CD4-positive, CD25-positive, alpha-beta regulatory T cell (primary cell): ENCODE measurements at regions not wholly inside any gene's neighbourhood (a gene's known extent, or its start where the extent isn't known, plus 50 kb on each side); places are given as distances from the start of the nearest gene placed in this dataset.

Source experiments
- ATAC-seq, 2 donors: fragments of 150-1000 bp; cut with Tn5 transposase; one replicate each; pipeline ENCODE4 v1.10.0; 2021; ENCODE audit warnings: low read depth in 2 of 2, moderate number of reproducible peaks in 2 of 2, moderate library complexity in 1 of 2
- DNase-seq, 3 donors: peaks; one replicate each; pipeline versions ENCODE4 v3.0.0 to v3.0.0-alpha.2; 2012 to 2022; ENCODE audit warnings: mixed read lengths in 1 of 3
- H3K27ac ChIP-seq: one replicate; pipeline ENCODE4 v1.7.0; 2013; ENCODE audit warnings: mild to moderate bottlenecking, low read length; ENCODE audit not compliant: insufficient read depth, poor library complexity, severe bottlenecking
- H3K27me3 ChIP-seq: one replicate; pipeline ENCODE4 v1.7.0; 2013; ENCODE audit warnings: low read length; ENCODE audit not compliant: control insufficient read depth, insufficient read depth
- H3K36me3 ChIP-seq: one replicate; pipeline ENCODE4 v1.7.0; 2013; ENCODE audit warnings: mild to moderate bottlenecking, low read length, moderate library complexity; ENCODE audit not compliant: control insufficient read depth, insufficient read depth
- H3K4me1 ChIP-seq: 2 replicates; pipeline ENCODE4 v1.7.0; 2013; ENCODE audit warnings: mild to moderate bottlenecking, low read length; ENCODE audit not compliant: insufficient read depth, control insufficient read depth, poor library complexity, severe bottlenecking
- H3K4me3 ChIP-seq: one replicate; pipeline ENCODE4 v1.7.0; 2013; ENCODE audit warnings: low read depth, mild to moderate bottlenecking, low read length, moderate library complexity
- H3K9me3 ChIP-seq, 2 experiments: 1 replicate in 1 of 2; 2 replicates in 1 of 2; pipeline ENCODE4 v1.7.0; 2013; ENCODE audit warnings: low read length in 2 of 2, mild to moderate bottlenecking in 1 of 2, moderate library complexity in 1 of 2; ENCODE audit not compliant: control insufficient read depth in 2 of 2
- H3K27ac Mint-ChIP-seq, 3 donors: one replicate each; pipeline ENCODE4 v1.8.0; 2020 to 2022; ENCODE audit warnings: mild to moderate bottlenecking in 3 of 3, mixed read lengths in 3 of 3, moderate library complexity in 2 of 3
- H3K27me3 Mint-ChIP-seq: one replicate; pipeline ENCODE4 v1.8.0; 2022; ENCODE audit warnings: mild to moderate bottlenecking, mixed read lengths
- H3K36me3 Mint-ChIP-seq: one replicate; pipeline ENCODE4 v1.8.0; 2020; ENCODE audit warnings: mixed read lengths
- H3K4me1 Mint-ChIP-seq, 4 donors: one replicate each; pipeline ENCODE4 v1.8.0; 2020 to 2022; ENCODE audit warnings: mixed read lengths in 4 of 4, mild to moderate bottlenecking in 1 of 4
- H3K4me3 Mint-ChIP-seq, 4 donors: one replicate each; pipeline ENCODE4 v1.8.0; 2020 to 2022; ENCODE audit warnings: mild to moderate bottlenecking in 4 of 4, mixed read lengths in 4 of 4, moderate library complexity in 3 of 4
- H3K9me3 Mint-ChIP-seq, 7 donors: one replicate each; pipeline ENCODE4 v1.8.0; 2020 to 2022; ENCODE audit warnings: mixed read lengths in 7 of 7, mild to moderate bottlenecking in 3 of 7, moderate library complexity in 2 of 7

GRCh38 chr9:16247188-16247875 is 623.1 kb downstream of the BNC2 start:
- H3K9me3 ChIP-seq, result no peaks in the 10 kb centered on the region
- no peaks in the 10 kb centered on the region for H3K36me3 ChIP-seq
- DNase-seq (no peak), ATAC-seq (no peak)
- no peak overlapping the region for H3K4me3 Mint-ChIP-seq
- no peaks in the 10 kb centered on the region for H3K27me3 Mint-ChIP-seq
- H3K9me3 Mint-ChIP-seq, result peaks cover 0 to 7% (median 2%) of the 10 kb centered on the region in 7 donors
- H3K27me3 ChIP-seq, result no peaks in the 10 kb centered on the region
- H3K4me3 ChIP-seq, result no peak overlapping the region
- H3K27ac ChIP-seq, result no peak overlapping the region
- H3K36me3 Mint-ChIP-seq, result no peaks in the 10 kb centered on the region
- H3K4me1 Mint-ChIP-seq, result no peaks in the 10 kb centered on the region
- H3K27ac Mint-ChIP-seq, result no peak overlapping the region
- no peaks in the 10 kb centered on the region for H3K4me1 ChIP-seq

GRCh38 chr9:16248822-16249221 is 621.6 kb downstream of the BNC2 start:
- H3K4me3 ChIP-seq, result no peak overlapping the region
- H3K27ac ChIP-seq, result no peak overlapping the region
- no peaks in the 10 kb centered on the region for H3K4me1 Mint-ChIP-seq
- no peaks in the 10 kb centered on the region for H3K27me3 Mint-ChIP-seq
- ATAC-seq (no peak), DNase-seq (no peak)
- no peaks in the 10 kb centered on the region for H3K36me3 Mint-ChIP-seq
- no peaks in the 10 kb centered on the region for H3K9me3 ChIP-seq
- no peaks in the 10 kb centered on the region for H3K4me1 ChIP-seq
- no peak overlapping the region for H3K27ac Mint-ChIP-seq
- no peaks in the 10 kb centered on the region for H3K27me3 ChIP-seq
- H3K36me3 ChIP-seq, result no peaks in the 10 kb centered on the region
- H3K9me3 Mint-ChIP-seq, result peaks cover 0 to 7% (median 2%) of the 10 kb centered on the region in 7 donors
- no peak overlapping the region for H3K4me3 Mint-ChIP-seq

GRCh38 chr9:16252616-16253015 is 617.9 kb downstream of the BNC2 start:
- Mint-ChIP-seq H3K27ac (no peak overlapping the region), H3K36me3 (no peaks in the 10 kb centered on the region), H3K9me3 (peaks cover 0 to 3% (median 3%) of the 10 kb centered on the region in 7 donors), H3K27me3 (no peaks in the 10 kb centered on the region), H3K4me3 (no peak overlapping the region), H3K4me1 (no peaks in the 10 kb centered on the region)
- DNase-seq, result no peak
- no peaks in the 10 kb centered on the region for H3K36me3 ChIP-seq
- H3K9me3 ChIP-seq, result no peaks in the 10 kb centered on the region
- H3K27ac ChIP-seq, result no peak overlapping the region
- ATAC-seq, result no peak
- no peaks in the 10 kb centered on the region for H3K4me1 ChIP-seq
- no peaks in the 10 kb centered on the region for H3K27me3 ChIP-seq
- no peak overlapping the region for H3K4me3 ChIP-seq

GRCh38 chr9:16254674-16255073 is 615.8 kb downstream of the BNC2 start:
- H3K27me3 Mint-ChIP-seq, result peaks cover 5% of the 10 kb centered on the region
- no peak overlapping the region for H3K27ac Mint-ChIP-seq
- DNase-seq (no peak), ATAC-seq (no peak)
- no peaks in the 10 kb centered on the region for H3K36me3 Mint-ChIP-seq
- no peaks in the 10 kb centered on the region for H3K9me3 ChIP-seq
- peaks cover 0 to 8% (median 2%) of the 10 kb centered on the region in 7 donors for H3K9me3 Mint-ChIP-seq
- no peaks in the 10 kb centered on the region for H3K4me1 ChIP-seq
- no peaks in the 10 kb centered on the region for H3K27me3 ChIP-seq
- no peaks in the 10 kb centered on the region for H3K36me3 ChIP-seq
- peaks cover 0 to 4% (median 2%) of the 10 kb centered on the region in 4 donors for H3K4me1 Mint-ChIP-seq
- no peak overlapping the region for H3K4me3 Mint-ChIP-seq
- H3K4me3 ChIP-seq, result no peak overlapping the region
- H3K27ac ChIP-seq, result no peak overlapping the region

- H3K27me3 Mint-ChIP-seq, result peaks cover 5% of the 10 kb centered on the region
- H3K4me1 Mint-ChIP-seq, result peaks cover 0 to 4% (median 2%) of the 10 kb centered on the region in 4 donors
- no peak for DNase-seq
- Histone ChIP-seq H3K36me3 (no peaks in the 10 kb centered on the region), H3K27ac (no peak overlapping the region), H3K27me3 (no peaks in the 10 kb centered on the region), H3K4me3 (no peak overlapping the region), H3K9me3 (no peaks in the 10 kb centered on the region), H3K4me1 (no peaks in the 10 kb centered on the region)
- H3K4me3 Mint-ChIP-seq, result no peak overlapping the region
- H3K9me3 Mint-ChIP-seq, result peaks cover 0 to 8% (median 2%) of the 10 kb centered on the region in 7 donors
- no peak overlapping the region for H3K27ac Mint-ChIP-seq
- no peak for ATAC-seq
- no peaks in the 10 kb centered on the region for H3K36me3 Mint-ChIP-seq
These were observed 615.3 kb downstream of the BNC2 start for GRCh38 chr9:16255217-16255616.

GRCh38 chr9:16257604-16258003 is 612.9 kb downstream of the BNC2 start:
- no peak overlapping the region for H3K4me3 ChIP-seq
- Mint-ChIP-seq H3K4me3 (no peak overlapping the region), H3K9me3 (peaks cover 0 to 8% (median 0%) of the 10 kb centered on the region in 7 donors), H3K4me1 (peaks cover 0 to 4% (median 2%) of the 10 kb centered on the region in 4 donors), H3K27me3 (peaks cover 5% of the 10 kb centered on the region), H3K27ac (no peak overlapping the region), H3K36me3 (no peaks in the 10 kb centered on the region)
- DNase-seq (no peak), ATAC-seq (no peak)
- H3K9me3 ChIP-seq, result no peaks in the 10 kb centered on the region
- H3K27me3 ChIP-seq, result no peaks in the 10 kb centered on the region
- H3K36me3 ChIP-seq, result no peaks in the 10 kb centered on the region
- H3K4me1 ChIP-seq, result no peaks in the 10 kb centered on the region
- no peak overlapping the region for H3K27ac ChIP-seq

- H3K4me1 Mint-ChIP-seq, result peaks cover 0 to 4% (median 2%) of the 10 kb centered on the region in 4 donors
- H3K36me3 ChIP-seq, result no peaks in the 10 kb centered on the region
- H3K4me3 ChIP-seq, result no peak overlapping the region
- H3K9me3 ChIP-seq, result no peaks in the 10 kb centered on the region
- no peak for DNase-seq
- H3K36me3 Mint-ChIP-seq, result no peaks in the 10 kb centered on the region
- peaks cover 5% of the 10 kb centered on the region for H3K27me3 Mint-ChIP-seq
- no peaks in the 10 kb centered on the region for H3K4me1 ChIP-seq
- no peak overlapping the region for H3K4me3 Mint-ChIP-seq
- H3K9me3 Mint-ChIP-seq, result peaks cover 0 to 8% (median 0%) of the 10 kb centered on the region in 7 donors
- ATAC-seq, result no peak
- no peak overlapping the region for H3K27ac ChIP-seq
- H3K27ac Mint-ChIP-seq, result no peak overlapping the region
- H3K27me3 ChIP-seq, result no peaks in the 10 kb centered on the region
These were observed 612.3 kb downstream of the BNC2 start for GRCh38 chr9:16258191-16258590.

- Histone ChIP-seq H3K9me3 (no peaks in the 10 kb centered on the region), H3K4me3 (no peak overlapping the region), H3K4me1 (no peaks in the 10 kb centered on the region), H3K27ac (no peak overlapping the region), H3K36me3 (no peaks in the 10 kb centered on the region), H3K27me3 (no peaks in the 10 kb centered on the region)
- peaks cover 0 to 4% (median 2%) of the 10 kb centered on the region in 4 donors for H3K4me1 Mint-ChIP-seq
- no peak overlapping the region for H3K4me3 Mint-ChIP-seq
- no peaks in the 10 kb centered on the region for H3K36me3 Mint-ChIP-seq
- DNase-seq, result no peak
- H3K9me3 Mint-ChIP-seq, result peaks cover 0 to 8% (median 0%) of the 10 kb centered on the region in 7 donors
- no peak for ATAC-seq
- H3K27ac Mint-ChIP-seq, result no peak overlapping the region
- H3K27me3 Mint-ChIP-seq, result peaks cover 5% of the 10 kb centered on the region
These were observed 611.8 kb downstream of the BNC2 start for GRCh38 chr9:16258708-16259107.
